H1 (cell line): ENCODE measurements at regions not wholly inside any gene's neighbourhood (a gene's known extent, or its start where the extent isn't known, plus 50 kb on each side); places are given as distances from the start of the nearest gene placed in this dataset.
"Not testable (repeated sequence)": the region's sequence is repeated elsewhere in the genome, so short reads cannot be mapped to it uniquely, and the experiment has no call there.

Source experiments
- CTCF ChIA-PET: fragments of 300-600 bp; sonication (Branson Sonifier 250); formaldehyde crosslinking; loops from one replicate; lab custom pipeline; 2021; ENCODE audit not compliant: partially characterized antibody; lab: Charles Lee
- POLR2A ChIA-PET: fragments of 300-600 bp; sonication (Branson Sonifier 250); formaldehyde crosslinking; loops from one replicate; lab custom pipeline; 2021; ENCODE audit warnings: inconsistent platforms; ENCODE audit not compliant: partially characterized antibody; lab: Charles Lee
- DNase-seq, 2 experiments: peaks; one replicate each; pipeline versions ENCODE4 v3.0.0 to v3.0.0-alpha.2; 2010 to 2022; ENCODE audit warnings: low spot score in 2 of 2, low read depth in 1 of 2, mixed read lengths in 1 of 2
- FAIRE-seq: peaks from 2 replicates; lab custom pipeline; 2011; peaks lifted over from hg19 to GRCh38; lab: Jason Lieb, UNC
- H2AFZ ChIP-seq: 2 replicates; pipeline ENCODE4 v1.8.1; 2012; ENCODE audit warnings: low read length, inconsistent platforms
- H2AK5ac ChIP-seq: 2 replicates; pipeline ENCODE4 v1.6.1; 2013; ENCODE audit warnings: low read depth, low read length
- H2BK120ac ChIP-seq: replicated peaks from 2 replicates; pipeline ENCODE3; 2013; ENCODE audit warnings: low read depth, low read length, inconsistent platforms
- H2BK12ac ChIP-seq: 2 replicates; pipeline ENCODE4 v1.6.1; 2013; ENCODE audit warnings: low read depth, low read length
- H2BK15ac ChIP-seq: 2 replicates; pipeline ENCODE4 v1.6.1; 2013; ENCODE audit warnings: low read length
- H2BK20ac ChIP-seq: 2 replicates; pipeline ENCODE4 v1.6.1; 2013; ENCODE audit warnings: low read length
- H2BK5ac ChIP-seq: 2 replicates; pipeline ENCODE4 v1.6.1; 2013; ENCODE audit warnings: low read depth, low read length
- H3K14ac ChIP-seq: 2 replicates; pipeline ENCODE4 v1.6.1; 2013; ENCODE audit warnings: inconsistent platforms; ENCODE audit not compliant: insufficient read length
- H3K18ac ChIP-seq: 2 replicates; pipeline ENCODE4 v1.6.1; 2013; ENCODE audit warnings: low read length; ENCODE audit errors: extremely low read depth
- H3K23ac ChIP-seq: 2 replicates; pipeline ENCODE4 v1.6.1; 2013; ENCODE audit warnings: inconsistent platforms; ENCODE audit not compliant: insufficient read length
- H3K23me2 ChIP-seq: 2 replicates; pipeline ENCODE4 v1.6.1; 2013; ENCODE audit warnings: low read depth, low read length
- H3K27ac ChIP-seq: 2 replicates; pipeline ENCODE4 v1.6.1; 2011; ENCODE audit warnings: low read depth, low read length, inconsistent platforms
- H3K27me3 ChIP-seq, 4 experiments: replicated peaks in 1 of 4; 1 replicate in 1 of 4; 2 replicates in 3 of 4; pipeline versions ENCODE4 v1.6.1 to v1.8.1; 2011 to 2013; ENCODE audit warnings: low read length in 3 of 4, mild to moderate bottlenecking in 3 of 4, inconsistent platforms in 2 of 4, mixed read lengths in 2 of 4, moderate library complexity in 1 of 4; ENCODE audit not compliant: control insufficient read depth in 3 of 4, insufficient read depth in 3 of 4; ENCODE audit errors: extremely low read depth in 1 of 4
- H3K36me3 ChIP-seq, 4 experiments: 2 replicates each; pipeline versions ENCODE4 v1.6.1 to v1.8.1; 2011 to 2013; ENCODE audit warnings: mild to moderate bottlenecking in 4 of 4, low read length in 3 of 4, moderate library complexity in 2 of 4, control low read depth in 1 of 4, inconsistent platforms in 1 of 4; ENCODE audit not compliant: insufficient read depth in 4 of 4, control insufficient read depth in 2 of 4
- H3K4ac ChIP-seq: replicated peaks from 2 replicates; pipeline ENCODE3; 2013; ENCODE audit warnings: low read length, low read depth, mixed read lengths, inconsistent platforms; ENCODE audit not compliant: insufficient read length
- H3K4me1 ChIP-seq, 4 experiments: replicated peaks in 1 of 4; 1 replicate in 1 of 4; 2 replicates in 3 of 4; pipeline versions ENCODE4 v1.6.1 to v1.8.1; 2011 to 2013; ENCODE audit warnings: low read length in 3 of 4, inconsistent platforms in 2 of 4, mixed read lengths in 1 of 4; ENCODE audit not compliant: insufficient read depth in 4 of 4, control insufficient read depth in 3 of 4
- H3K4me2 ChIP-seq, 2 experiments: 2 replicates each; pipeline versions ENCODE4 v1.6.1 to v1.8.1; 2011 to 2013; ENCODE audit warnings: low read depth in 2 of 2, low read length in 2 of 2, control low read depth in 1 of 2, inconsistent platforms in 1 of 2, mild to moderate bottlenecking in 1 of 2; ENCODE audit not compliant: insufficient read depth in 1 of 2
- H3K4me3 ChIP-seq, 4 experiments: fragments of 200-600, 300-600 bp in 1 of 4; sonication (generic), shearing (Covaris generic), sonication (Bioruptor Twin) in 1 of 4; 2 replicates each; pipeline versions ENCODE4 v1.5.1 to v1.8.1; 2011 to 2016; ENCODE audit warnings: low read length in 4 of 4, low read depth in 3 of 4, control low read depth in 2 of 4, inconsistent platforms in 2 of 4, mild to moderate bottlenecking in 2 of 4, mixed read lengths in 1 of 4, moderate library complexity in 1 of 4; ENCODE audit not compliant: insufficient read depth in 2 of 4; ENCODE audit errors: extremely low read depth in 1 of 4
- H3K56ac ChIP-seq: replicated peaks from 2 replicates; pipeline ENCODE3; 2013; ENCODE audit warnings: low read depth, mild to moderate bottlenecking, mixed read lengths, low read length, inconsistent platforms; ENCODE audit not compliant: insufficient read length
- H3K79me1 ChIP-seq: 2 replicates; pipeline ENCODE4 v1.6.1; 2013; ENCODE audit warnings: low read depth, low read length, control low read depth
- H3K79me2 ChIP-seq, 2 experiments: 2 replicates each; pipeline versions ENCODE4 v1.6.1 to v1.8.1; 2012 to 2013; ENCODE audit warnings: low read length in 2 of 2, mild to moderate bottlenecking in 2 of 2, inconsistent platforms in 1 of 2; ENCODE audit not compliant: insufficient read depth in 2 of 2, control insufficient read depth in 1 of 2
- H3K9ac ChIP-seq, 4 experiments: replicated peaks in 1 of 4; 1 replicate in 1 of 4; 2 replicates in 3 of 4; pipeline versions ENCODE4 v1.6.1 to v1.8.1; 2011 to 2013; ENCODE audit warnings: low read depth in 3 of 4, low read length in 3 of 4, control low read depth in 2 of 4, mild to moderate bottlenecking in 2 of 4, moderate library complexity in 2 of 4, inconsistent platforms in 1 of 4; ENCODE audit errors: extremely low read depth in 1 of 4
- H3K9me3 ChIP-seq, 2 experiments: 2 replicates each; pipeline versions ENCODE4 v1.6.1 to v1.8.1; 2012 to 2013; ENCODE audit warnings: mild to moderate bottlenecking in 2 of 2, moderate library complexity in 2 of 2, control low read depth in 1 of 2, inconsistent platforms in 1 of 2, low read depth in 1 of 2, low read length in 1 of 2, mixed read lengths in 1 of 2; ENCODE audit not compliant: insufficient read depth in 2 of 2
- H4K20me1 ChIP-seq, 2 experiments: replicated peaks in 1 of 2; 2 replicates each; pipeline versions ENCODE3 to v1.8.1; 2011 to 2013; ENCODE audit warnings: inconsistent platforms in 2 of 2, low read length in 2 of 2, mild to moderate bottlenecking in 1 of 2; ENCODE audit not compliant: insufficient read depth in 2 of 2, control insufficient read depth in 1 of 2
- H4K5ac ChIP-seq: 2 replicates; pipeline ENCODE4 v1.6.1; 2013; ENCODE audit warnings: low read length, low read depth, mixed read lengths, inconsistent platforms; ENCODE audit not compliant: insufficient read length
- H4K8ac ChIP-seq: 2 replicates; pipeline ENCODE4 v1.8.0; 2013; ENCODE audit warnings: mild to moderate bottlenecking, moderate library complexity, low read length, inconsistent platforms; ENCODE audit not compliant: insufficient read depth; ENCODE audit errors: extremely low read depth
- H4K91ac ChIP-seq: replicated peaks from 2 replicates; pipeline ENCODE3; 2013; ENCODE audit warnings: low read length, mixed read lengths, inconsistent platforms; ENCODE audit not compliant: insufficient read length
- WGBS, 2 experiments: shearing (Covaris generic) in 1 of 2; methylation state at CpG; one replicate each; pipeline versions ENCODE4 v1.1.6 to v1.1.7; 2013 to 2015; ENCODE audit warnings: low lambda C conversion rate in 2 of 2, mixed read lengths in 2 of 2, inconsistent platforms in 1 of 2, low coverage in 1 of 2, missing lambda C conversion rate in 1 of 2; ENCODE audit not compliant: insufficient replicate concordance in 2 of 2, insufficient coverage in 1 of 2, insufficient read length in 1 of 2; ENCODE audit errors: extremely low coverage in 1 of 2, missing lambda C conversion rate in 1 of 2; 5-methylcytosine and 5-hydroxymethylcytosine counted together

GRCh38 chr21:9795291-9795690 lies 726.1 kb upstream of the TPTE start:
- H3K18ac ChIP-seq, H3K79me1 ChIP-seq, H3K9ac ChIP-seq, H3K79me2 ChIP-seq, H4K20me1 ChIP-seq, H3K4me3 ChIP-seq, H3K14ac ChIP-seq, H3K4ac ChIP-seq, DNase-seq, H3K36me3 ChIP-seq, H2AFZ ChIP-seq, H3K23me2 ChIP-seq, H2BK12ac ChIP-seq, H3K27ac ChIP-seq, H3K56ac ChIP-seq, H2BK20ac ChIP-seq, H4K8ac ChIP-seq, H3K27me3 ChIP-seq, H4K5ac ChIP-seq, POLR2A ChIA-PET, H3K23ac ChIP-seq, FAIRE-seq, H4K91ac ChIP-seq, H2BK120ac ChIP-seq, H2BK5ac ChIP-seq, H3K4me2 ChIP-seq, H2BK15ac ChIP-seq, CTCF ChIA-PET, H3K4me1 ChIP-seq, H2AK5ac ChIP-seq: not testable (repeated sequence)
- peaks cover 43 to 52% of the 10 kb centered on the region in 2 experiments for H3K9me3 ChIP-seq
- 73% methylated on average over 4 of the region's 4 CpGs; no CpG with 5 or more reads in 1 of the 2 experiments for WGBS, 2 experiments

GRCh38 chr21:9796293-9796692 lies 725.1 kb upstream of the TPTE start:
- H3K4me2 ChIP-seq, H3K18ac ChIP-seq, H3K4ac ChIP-seq, H3K56ac ChIP-seq, FAIRE-seq, H3K4me1 ChIP-seq, H4K5ac ChIP-seq, H3K27ac ChIP-seq, H4K91ac ChIP-seq, H2BK20ac ChIP-seq, H3K9ac ChIP-seq, H3K79me2 ChIP-seq, H3K27me3 ChIP-seq, H2BK5ac ChIP-seq, H2BK12ac ChIP-seq, H2AK5ac ChIP-seq, H3K36me3 ChIP-seq, H3K23me2 ChIP-seq, DNase-seq, H3K4me3 ChIP-seq, H3K79me1 ChIP-seq, H2BK120ac ChIP-seq, H3K23ac ChIP-seq, H3K14ac ChIP-seq, H2AFZ ChIP-seq, H2BK15ac ChIP-seq, POLR2A ChIA-PET, H4K20me1 ChIP-seq, CTCF ChIA-PET, H4K8ac ChIP-seq: not testable (repeated sequence)
- peaks cover 39 to 46% of the 10 kb centered on the region in 2 experiments for H3K9me3 ChIP-seq
